SIG-M5 treated with dmso at 0.1 percent for 504 hours (cell line): ENCODE measurements at regions not wholly inside any gene's neighbourhood (a gene's known extent, or its start where the extent isn't known, plus 50 kb on each side); places are given as distances from the start of the nearest gene placed in this dataset.
"Not testable (repeated sequence)": the region's sequence is repeated elsewhere in the genome, so short reads cannot be mapped to it uniquely, and the experiment has no call there.

ENCODE experiments used
- DNase-seq: peaks from one replicate; lab custom pipeline; 2025; ENCODE audit not compliant: unreplicated experiment; lab: John Stamatoyannopoulos, UW

GRCh38 chr9:16052757-16053530 lies 500.1 kb downstream of the CCDC171 start:
- DNase-seq = no peak

- no peak for DNase-seq
These were observed 504.7 kb downstream of the CCDC171 start for GRCh38 chr9:16057541-16057940.

GRCh38 chr9:16058131-16058549 lies 505.3 kb downstream of the CCDC171 start:
- no peak for DNase-seq

GRCh38 chr9:16060436-16061129 lies 507.7 kb downstream of the CCDC171 start:
- no peak for DNase-seq

GRCh38 chr9:16062542-16063240 lies 509.8 kb downstream of the CCDC171 start:
- DNase-seq = no peak

GRCh38 chr9:16063241-16063591 lies 510.4 kb downstream of the CCDC171 start:
- DNase-seq = no peak

- DNase-seq = no peak
These were observed 511.9 kb downstream of the CCDC171 start for GRCh38 chr9:16064771-16065170.

GRCh38 chr9:16066201-16066600 lies 513.4 kb downstream of the CCDC171 start:
- DNase-seq = not testable (repeated sequence)

GRCh38 chr9:16068476-16068875 lies 515.6 kb downstream of the CCDC171 start:
- DNase-seq = no peak

- no peak for DNase-seq
These were observed 516.4 kb downstream of the CCDC171 start for GRCh38 chr9:16069249-16069648.

- DNase-seq = no peak
These were observed 517.0 kb downstream of the CCDC171 start for GRCh38 chr9:16069671-16070454.

GRCh38 chr9:16070455-16071145 lies 517.8 kb downstream of the CCDC171 start:
- no peak for DNase-seq

GRCh38 chr9:16071400-16071799 lies 518.6 kb downstream of the CCDC171 start:
- DNase-seq = no peak

- DNase-seq = no peak
These were observed 522.1 kb downstream of the CCDC171 start for GRCh38 chr9:16074963-16075362.

GRCh38 chr9:16075696-16076095 lies 522.9 kb downstream of the CCDC171 start:
- no peak for DNase-seq

- DNase-seq = no peak
These were observed 523.7 kb downstream of the CCDC171 start for GRCh38 chr9:16076511-16076910.

GRCh38 chr9:16082796-16083195 lies 530.0 kb downstream of the CCDC171 start:
- DNase-seq = no peak

- no peak for DNase-seq
These were observed 532.4 kb downstream of the CCDC171 start for GRCh38 chr9:16085167-16085726.

- DNase-seq = no peak
These were observed 538.2 kb downstream of the CCDC171 start for GRCh38 chr9:16090907-16091629.
